B cell (primary cell): ENCODE measurements at regions not wholly inside any gene's neighbourhood (a gene's known extent, or its start where the extent isn't known, plus 50 kb on each side); places are given as distances from the start of the nearest gene placed in this dataset.

Source experiments
- ATAC-seq: fragments of 200-7000 bp; cut with Tn5 transposase; one replicate; pipeline ENCODE4 v1.10.0; 2021; ENCODE audit warnings: low read depth, mild to moderate bottlenecking, moderate number of reproducible peaks, moderate library complexity
- CTCF ChIA-PET: fragments of 350-600 bp; sonication (Branson Sonifier 250); formaldehyde crosslinking; loops from one replicate; lab custom pipeline; 2021; ENCODE audit warnings: antibody characterized with exemption, inconsistent platforms; lab: Charles Lee
- POLR2A ChIA-PET: fragments of 350-600 bp; sonication (Branson Sonifier 250); formaldehyde crosslinking; loops from one replicate; lab custom pipeline; 2021; ENCODE audit warnings: antibody characterized with exemption; lab: Charles Lee
- DNase-seq: peaks from one replicate; pipeline ENCODE4 v3.0.0; 2013
- H2AFZ ChIP-seq: 2 replicates; pipeline ENCODE4 v1.6.1; 2012; ENCODE audit warnings: mild to moderate bottlenecking, low read depth, low read length; ENCODE audit not compliant: insufficient read depth, poor library complexity, severe bottlenecking
- H3K27ac ChIP-seq, 2 donors: 1 replicate in 1 of 2; 2 replicates in 1 of 2; pipeline ENCODE4 v1.5.1; 2012 to 2013; ENCODE audit warnings: low read length in 2 of 2, mild to moderate bottlenecking in 2 of 2, moderate library complexity in 1 of 2
- H3K27me3 ChIP-seq, 4 experiments: fragments of 200-600 bp in 1 of 4; sonication (generic) in 1 of 4; replicated peaks in 1 of 4; 1 replicate in 2 of 4; 2 replicates in 2 of 4; pipeline versions ENCODE4 v1.6.1 to v1.7.0; 2013 to 2016; ENCODE audit warnings: low read length in 3 of 4, mild to moderate bottlenecking in 2 of 4, mixed read lengths in 1 of 4, moderate library complexity in 1 of 4; ENCODE audit not compliant: insufficient read depth in 4 of 4, control insufficient read depth in 3 of 4; ENCODE audit errors: control extremely low read depth in 1 of 4
- H3K36me3 ChIP-seq, 2 experiments: replicated peaks in 1 of 2; 1 replicate in 1 of 2; 2 replicates in 1 of 2; pipeline versions ENCODE4 v1.6.1 to v1.7.1; 2013; ENCODE audit warnings: low read length in 1 of 2; ENCODE audit not compliant: insufficient read depth in 2 of 2, control insufficient read depth in 1 of 2; ENCODE audit errors: control extremely low read depth in 1 of 2, extremely low read depth in 1 of 2
- H3K4me1 ChIP-seq, 2 donors: fragments of 200-600 bp in 1 of 2; sonication (generic) in 1 of 2; 1 replicate in 1 of 2; 2 replicates in 1 of 2; pipeline versions ENCODE4 v1.5.1 to v1.6.1; 2013 to 2017; ENCODE audit warnings: low read length in 2 of 2; ENCODE audit not compliant: control insufficient read depth in 2 of 2, insufficient read depth in 2 of 2
- H3K4me2 ChIP-seq: replicated peaks from 2 replicates; pipeline ENCODE3; 2012; ENCODE audit warnings: mild to moderate bottlenecking, low read depth, low read length; ENCODE audit not compliant: poor library complexity, severe bottlenecking
- H3K4me3 ChIP-seq, 5 experiments: fragments of 200-600 bp in 1 of 5; sonication (generic) in 1 of 5; 1 replicate in 3 of 5; 2 replicates in 2 of 5; pipeline versions ENCODE4 v1.5.1 to v1.7.0; 2011 to 2016; ENCODE audit warnings: low read length in 4 of 5, mild to moderate bottlenecking in 4 of 5, low read depth in 2 of 5, control low read depth in 1 of 5, moderate library complexity in 1 of 5; ENCODE audit not compliant: insufficient read depth in 1 of 5; ENCODE audit errors: control extremely low read depth in 1 of 5, extremely low read depth in 1 of 5
- H3K79me2 ChIP-seq: fragments of 200-600 bp; sonication (generic); one replicate; pipeline ENCODE4 v1.6.0; 2016; ENCODE audit warnings: low read length; ENCODE audit not compliant: control insufficient read depth, insufficient read depth
- H3K9ac ChIP-seq: fragments of 200-600 bp; sonication (generic); 2 replicates; pipeline ENCODE4 v1.6.1; 2017; ENCODE audit warnings: mild to moderate bottlenecking, low read length, moderate library complexity
- H3K9me3 ChIP-seq, 3 donors: one replicate each; pipeline versions ENCODE4 v1.6.1 to v1.7.1; 2013; ENCODE audit warnings: low read length in 2 of 3; ENCODE audit not compliant: control insufficient read depth in 2 of 3, insufficient read depth in 1 of 3; ENCODE audit errors: control extremely low read depth in 1 of 3
- H4K20me1 ChIP-seq: 2 replicates; pipeline ENCODE4 v1.6.0; 2012; ENCODE audit warnings: mild to moderate bottlenecking, low read length; ENCODE audit not compliant: insufficient read depth, control insufficient read depth, poor library complexity, severe bottlenecking
- H3K27ac Mint-ChIP-seq: one replicate; pipeline ENCODE4 v1.8.0; 2021; ENCODE audit warnings: mixed read lengths
- H3K27me3 Mint-ChIP-seq: one replicate; pipeline ENCODE4 v1.8.0; 2021; ENCODE audit warnings: mixed read lengths
- H3K4me1 Mint-ChIP-seq: one replicate; pipeline ENCODE4 v1.8.0; 2021; ENCODE audit warnings: mixed read lengths
- H3K4me3 Mint-ChIP-seq: one replicate; pipeline ENCODE4 v1.8.0; 2021; ENCODE audit warnings: mixed read lengths
- H3K9me3 Mint-ChIP-seq: one replicate; pipeline ENCODE4 v1.8.0; 2022; ENCODE audit warnings: mixed read lengths; ENCODE audit not compliant: insufficient read depth
- EZH2 ChIP-seq: IDR thresholded peaks from 2 replicates; pipeline ENCODE4 v1.6.1; 2012; ENCODE audit warnings: borderline replicate concordance, low read depth, mild to moderate bottlenecking, moderate library complexity, low read length; ENCODE audit not compliant: insufficient read depth, poor library complexity, severe bottlenecking
- WGBS: methylation state at CpG from one replicate; pipeline ENCODE4 v1.1.5; 2013; ENCODE audit warnings: missing lambda C conversion rate; ENCODE audit not compliant: insufficient coverage; 5-methylcytosine and 5-hydroxymethylcytosine counted together
- intact Hi-C: fragments of 100-400 bp; cut with micrococcal nuclease; formaldehyde crosslinking; loops from one replicate; pipeline ENCODE4 v1.10.0; 2022
- TF ChIP-seq, protein P1 (sequence below): fragments of 200-600 bp; IDR thresholded peaks from one replicate; pipeline ENCODE4 v1.8.0; 2022; ENCODE audit warnings: antibody characterized with exemption, mild to moderate bottlenecking

DNA sequence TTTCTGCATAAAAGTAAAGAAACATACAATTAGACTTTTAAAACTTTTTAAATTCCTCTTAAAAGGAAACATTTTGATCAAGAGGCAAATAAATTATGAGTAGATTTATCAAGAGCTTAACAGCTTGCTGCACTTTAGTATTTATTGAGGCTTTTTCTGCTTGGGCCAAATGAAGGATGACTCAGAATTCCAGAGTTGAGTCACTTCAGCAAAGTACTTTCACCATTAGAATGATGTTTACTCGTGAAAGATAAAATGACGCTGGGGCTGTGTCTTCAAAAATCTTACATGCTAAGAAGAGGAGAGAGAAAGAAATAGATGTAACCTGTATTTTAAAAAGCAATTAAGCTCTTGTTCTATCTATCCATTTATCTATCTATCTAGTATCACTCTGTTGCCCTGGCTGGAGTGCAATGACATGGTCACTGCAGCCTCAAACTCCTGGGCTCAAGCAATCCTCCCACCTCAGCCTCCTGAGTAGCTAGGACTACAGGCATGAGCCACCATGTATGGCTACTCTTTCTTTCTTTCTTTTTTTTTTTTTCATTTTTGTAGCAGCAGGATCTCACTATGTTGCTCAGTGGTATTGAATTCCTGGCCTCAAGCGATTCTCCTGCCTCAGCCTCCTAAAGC is 75.3 kb upstream of the RIOK3 start:
- Histone ChIP-seq H3K4me3 (no peak overlapping the region), H4K20me1 (no peaks in the 10 kb centered on the region), H3K4me2 (no peak overlapping the region), H3K36me3 (peaks cover 2 to 23% of the 10 kb centered on the region in 2 experiments), H3K4me1 (no peaks in the 10 kb centered on the region), H3K9me3 (no peaks in the 10 kb centered on the region), H3K79me2 (no peaks in the 10 kb centered on the region), H3K9ac (no peak overlapping the region), H3K27ac (no peak overlapping the region), H2AFZ (no peak overlapping the region), H3K27me3 (no peaks in the 10 kb centered on the region)
- no CpG with 5 or more reads among the region's 3 CpGs for WGBS
- Mint-ChIP-seq H3K4me3 (no peak overlapping the region), H3K9me3 (no peaks in the 10 kb centered on the region), H3K27me3 (no peaks in the 10 kb centered on the region), H3K4me1 (no peaks in the 10 kb centered on the region), H3K27ac (no peak overlapping the region)
- ATAC-seq (no peak), DNase-seq (no peak)
- POLR2A ChIA-PET = no interaction called here
- CTCF ChIA-PET = interaction anchor here (0.8 to 6.1 kb wide), 12 partner anchors 18 to 578 kb away, joined by 3 to 78 read pairs (median 13); partner anchors contain the start of gene CABLES1
- intact Hi-C loops = loop anchor here (1.0 to 2.0 kb wide), 4 partner anchors 19 to 447 kb away; no protein-coding TSS in a partner anchor
- no peak for TF ChIP-seq EZH2
- TF ChIP-seq, protein P1, sequence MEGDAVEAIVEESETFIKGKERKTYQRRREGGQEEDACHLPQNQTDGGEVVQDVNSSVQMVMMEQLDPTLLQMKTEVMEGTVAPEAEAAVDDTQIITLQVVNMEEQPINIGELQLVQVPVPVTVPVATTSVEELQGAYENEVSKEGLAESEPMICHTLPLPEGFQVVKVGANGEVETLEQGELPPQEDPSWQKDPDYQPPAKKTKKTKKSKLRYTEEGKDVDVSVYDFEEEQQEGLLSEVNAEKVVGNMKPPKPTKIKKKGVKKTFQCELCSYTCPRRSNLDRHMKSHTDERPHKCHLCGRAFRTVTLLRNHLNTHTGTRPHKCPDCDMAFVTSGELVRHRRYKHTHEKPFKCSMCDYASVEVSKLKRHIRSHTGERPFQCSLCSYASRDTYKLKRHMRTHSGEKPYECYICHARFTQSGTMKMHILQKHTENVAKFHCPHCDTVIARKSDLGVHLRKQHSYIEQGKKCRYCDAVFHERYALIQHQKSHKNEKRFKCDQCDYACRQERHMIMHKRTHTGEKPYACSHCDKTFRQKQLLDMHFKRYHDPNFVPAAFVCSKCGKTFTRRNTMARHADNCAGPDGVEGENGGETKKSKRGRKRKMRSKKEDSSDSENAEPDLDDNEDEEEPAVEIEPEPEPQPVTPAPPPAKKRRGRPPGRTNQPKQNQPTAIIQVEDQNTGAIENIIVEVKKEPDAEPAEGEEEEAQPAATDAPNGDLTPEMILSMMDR = no peak

DNA sequence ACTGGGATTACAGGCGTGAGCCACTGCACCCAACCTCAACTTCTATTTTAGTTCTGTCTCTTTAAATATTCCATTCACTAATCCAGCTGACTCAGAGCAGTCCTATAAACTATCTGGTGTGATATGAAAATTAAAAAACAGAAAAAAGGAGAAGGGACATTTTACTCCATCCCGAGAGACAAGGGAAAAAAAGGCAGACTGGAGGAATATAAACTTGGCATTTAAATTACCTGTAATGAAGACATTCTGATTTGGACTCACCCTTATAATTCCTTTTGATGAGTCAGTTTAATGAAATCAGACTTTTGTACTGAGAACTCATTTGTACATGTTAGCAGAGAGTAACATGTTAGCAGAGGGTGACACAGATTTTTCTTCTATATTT is 74.8 kb upstream of the RIOK3 start:
- Histone ChIP-seq H3K27me3 (no peaks in the 10 kb centered on the region), H3K4me3 (no peak overlapping the region), H4K20me1 (no peaks in the 10 kb centered on the region), H3K9me3 (no peaks in the 10 kb centered on the region), H3K79me2 (no peaks in the 10 kb centered on the region), H3K36me3 (peaks cover 2 to 25% of the 10 kb centered on the region in 2 experiments), H3K27ac (no peak overlapping the region), H3K4me1 (no peaks in the 10 kb centered on the region), H3K9ac (no peak overlapping the region), H2AFZ (no peak overlapping the region), H3K4me2 (no peak overlapping the region)
- no CpG with 5 or more reads among the region's 2 CpGs for WGBS
- POLR2A ChIA-PET = no interaction called here
- TF ChIP-seq, protein P1 = no peak
- no peak for TF ChIP-seq EZH2
- no peaks in the 10 kb centered on the region for H3K9me3 Mint-ChIP-seq
- ATAC-seq (no peak), DNase-seq (no peak)
- CTCF ChIA-PET = interaction anchor here (0.6 to 6.1 kb wide), 20 partner anchors 10 to 579 kb away, joined by 3 to 78 read pairs (median 4); partner anchors contain the start of gene CABLES1
- peaks cover 2% of the 10 kb centered on the region for H3K4me1 Mint-ChIP-seq
- no peaks in the 10 kb centered on the region for H3K27me3 Mint-ChIP-seq
- H3K4me3 Mint-ChIP-seq = no peak overlapping the region
- intact Hi-C loops = loop anchor here (1.0 to 2.0 kb wide), 4 partner anchors 19 to 448 kb away; no protein-coding TSS in a partner anchor
- H3K27ac Mint-ChIP-seq = no peak overlapping the region
